GM13976 (cell line): ENCODE measurements at regions not wholly inside any gene's neighbourhood (a gene's known extent, or its start where the extent isn't known, plus 50 kb on each side); places are given as distances from the start of the nearest gene placed in this dataset.

Experiments used
- DNase-seq: peaks from one replicate; pipeline ENCODE4 v3.0.0; 2012; ENCODE audit warnings: low spot score
- CTCF ChIP-seq: IDR thresholded peaks from 2 replicates; pipeline ENCODE4 v1.5.1; 2012; ENCODE audit warnings: borderline replicate concordance, mild to moderate bottlenecking; ENCODE audit not compliant: insufficient read depth; ENCODE audit errors: extremely low read depth, missing control alignments, control extremely low read depth
- in situ Hi-C: fragments of 300-500 bp; cut with MboI; formaldehyde crosslinking; loops from one replicate; pipeline ENCODE4 v1.12.0; 2022; ENCODE audit warnings: low sequenced_read_pairs, mixed read lengths, inconsistent platforms; ENCODE audit not compliant: unreplicated experiment

DNA sequence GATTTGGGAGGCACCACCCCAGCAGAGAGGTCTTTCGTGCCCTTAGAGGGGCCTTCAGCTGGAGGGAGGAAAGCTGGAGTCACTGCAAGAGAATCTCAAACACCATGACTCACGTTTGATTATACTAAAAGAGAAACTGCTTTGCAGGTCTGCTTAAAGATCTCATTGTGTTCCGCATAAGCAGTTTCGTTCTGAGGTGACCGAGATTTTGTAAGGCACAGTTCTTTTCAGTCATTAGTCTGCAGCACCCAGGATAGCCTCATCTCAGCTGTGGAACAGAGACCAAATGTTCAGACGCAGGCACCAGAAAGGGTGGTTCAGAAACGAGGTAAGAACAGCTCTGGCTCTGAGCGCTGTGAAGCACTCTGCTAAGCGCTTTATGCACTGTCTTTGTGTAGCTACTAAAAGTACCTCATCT, 71.2 kb upstream of the GTF3A start:
- in situ Hi-C loops = no loop called here
- peak; percentile 91 for DNase-seq

DNA sequence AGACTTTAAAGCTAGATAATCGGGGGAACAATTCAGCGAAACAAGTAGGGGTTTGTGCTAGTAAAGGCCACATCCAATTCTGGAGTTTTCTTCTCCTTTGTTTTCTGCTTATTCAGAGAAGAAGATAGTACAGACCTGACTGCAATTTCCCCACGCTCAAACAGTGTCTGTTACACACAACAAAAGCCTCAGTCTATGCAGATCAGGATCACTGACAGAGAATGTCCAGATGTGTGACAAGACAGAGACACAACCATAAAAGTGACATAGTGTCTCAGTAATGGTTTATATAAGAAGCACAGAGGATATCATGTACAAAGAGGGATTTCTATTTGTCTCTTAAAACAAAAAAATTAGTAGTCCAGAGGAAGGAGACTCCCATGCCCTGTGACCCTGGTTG, 70.7 kb upstream of the GTF3A start:
- DNase-seq = no peak
- no peak for TF ChIP-seq CTCF
- in situ Hi-C loops = no loop called here

More for the DNA sequence above, 71.2 kb upstream of the GTF3A start:
- no peak for TF ChIP-seq CTCF

- no peak for TF ChIP-seq CTCF
- no peak for DNase-seq
- in situ Hi-C loops = no loop called here
Measured at GRCh38 chr13:27354379-27354778, 70.0 kb upstream of the GTF3A start.

GRCh38 chr13:27355894-27356293, 68.5 kb upstream of the GTF3A start:
- in situ Hi-C loops = no loop called here
- DNase-seq = no peak
- TF ChIP-seq CTCF = no peak

- DNase-seq = no peak
- no peak for TF ChIP-seq CTCF
- in situ Hi-C loops = no loop called here
Measured at GRCh38 chr13:27358420-27358819, 66.0 kb upstream of the GTF3A start.

DNA sequence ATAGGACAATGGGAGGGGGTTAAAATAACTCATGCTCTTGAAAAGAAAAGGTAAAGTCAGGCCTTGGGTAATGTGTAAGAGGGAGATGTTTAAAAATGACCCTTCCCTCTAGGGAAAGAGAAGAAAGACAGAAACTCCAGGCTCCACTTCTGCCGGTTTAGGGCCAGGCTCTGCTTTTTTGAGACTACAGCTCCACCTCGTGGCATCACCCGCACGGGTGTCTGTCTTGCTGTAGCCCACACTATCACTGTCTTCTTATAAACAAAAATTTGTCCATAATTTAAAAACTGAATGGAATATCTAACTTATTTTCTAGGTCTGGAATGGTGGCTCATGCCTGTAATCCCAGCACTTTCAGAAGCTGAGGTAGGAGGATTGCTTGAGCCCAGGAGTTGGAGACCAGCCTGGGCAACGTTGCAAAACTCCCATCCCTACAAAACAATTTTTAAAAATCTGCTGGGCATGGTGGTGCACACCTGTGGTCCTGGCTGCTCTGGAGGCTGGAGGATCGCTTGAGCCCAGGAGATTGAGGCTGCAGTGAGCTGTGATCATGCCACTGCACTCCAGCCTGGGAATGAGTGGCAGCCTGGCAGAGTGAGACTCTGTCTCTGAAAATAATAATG, 65.1 kb upstream of the GTF3A start:
- TF ChIP-seq CTCF = peak; percentile 68
- DNase-seq = peak; percentile 75
- in situ Hi-C loops = no loop called here

GRCh38 chr13:27360562-27360961, 63.9 kb upstream of the GTF3A start:
- no peak for TF ChIP-seq CTCF
- in situ Hi-C loops = no loop called here
- DNase-seq = no peak
